ENCODE measurements at regions not wholly inside any gene's neighbourhood (a gene's known extent, or its start where the extent isn't known, plus 50 kb on each side); places are given as distances from the start of the nearest gene placed in this dataset.
"Not testable (repeated sequence)": the region's sequence is repeated elsewhere in the genome, so short reads cannot be mapped to it uniquely, and the experiment has no call there.

DNA sequence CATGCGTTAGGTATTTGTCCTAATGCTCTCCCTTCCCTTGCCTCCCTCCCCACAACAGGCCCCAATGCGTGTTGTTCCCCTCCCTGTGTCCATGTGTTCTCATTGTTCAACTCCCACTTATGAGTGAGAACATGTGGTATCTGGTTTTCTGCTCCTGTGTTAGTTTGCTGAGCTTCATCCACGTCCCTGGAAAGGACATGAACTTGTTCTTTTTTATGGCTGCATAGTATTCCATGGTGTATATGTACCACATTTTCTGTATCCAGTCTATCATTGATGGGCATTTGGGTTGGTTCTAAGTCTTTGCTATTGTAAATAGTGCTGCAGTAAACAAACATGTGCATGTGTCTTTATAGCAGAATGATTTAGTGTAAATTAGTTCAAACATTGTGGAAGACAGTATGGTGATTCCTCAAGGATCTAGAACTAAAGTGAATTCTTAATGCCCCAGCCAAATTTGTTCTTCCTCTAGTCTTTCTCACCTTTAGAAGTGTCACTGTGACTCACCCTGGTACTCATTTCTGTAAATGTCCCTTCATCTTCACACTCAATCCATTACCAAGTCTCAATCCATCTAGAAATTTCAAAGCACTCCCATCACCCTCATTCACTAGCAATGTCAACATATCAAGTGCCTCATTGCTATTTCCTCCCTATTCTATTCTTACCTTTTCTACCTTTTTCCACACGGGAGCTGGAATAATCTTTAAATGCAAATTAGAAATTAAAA is 123.9 kb downstream of the MREG start:
- H3K4me3 Mint-ChIP-seq; DNase-seq; H3K36me3 Mint-ChIP-seq; H3K27ac Mint-ChIP-seq; ATAC-seq (ENCODE audit: low read depth in 2 of 2); H3K4me1 Mint-ChIP-seq; H3K9me3 Mint-ChIP-seq: not testable (repeated sequence)
- peaks cover 0 to 33% (median 10%) of the 10 kb centered on the region in 3 donors for H3K27me3 Mint-ChIP-seq

DNA sequence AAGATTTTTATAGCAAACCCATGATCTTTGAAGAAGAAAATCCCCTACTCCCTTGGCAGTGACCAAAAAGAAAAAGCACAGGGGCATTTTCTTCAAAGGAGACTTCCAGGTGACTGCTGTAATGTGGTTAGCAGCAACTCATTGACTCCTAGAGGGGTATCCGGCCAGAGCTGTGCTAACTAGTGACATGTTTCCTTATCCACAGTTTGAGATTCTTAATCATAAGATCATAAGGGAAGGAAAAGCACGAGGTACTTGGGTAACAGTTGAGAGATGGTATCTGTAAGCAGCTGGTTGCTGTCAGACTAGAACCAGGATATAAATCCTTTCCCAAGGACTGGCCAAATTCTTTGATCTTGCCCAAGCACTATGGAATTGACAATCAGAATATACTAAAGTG is 124.7 kb downstream of the MREG start:
- Mint-ChIP-seq H3K36me3 (no peaks in the 10 kb centered on the region), H3K4me1 (no peaks in the 10 kb centered on the region), H3K4me3 (no peak overlapping the region), H3K27me3 (peaks cover 0 to 33% (median 10%) of the 10 kb centered on the region in 3 donors), H3K9me3 (peaks cover 0 to 6% (median 0%) of the 10 kb centered on the region in 7 donors), H3K27ac (no peak overlapping the region)
- ATAC-seq (ENCODE audit: low read depth in 2 of 2) (no peak), DNase-seq (no peak)

GRCh38 chr2:215887303-215887702 is 126.0 kb downstream of the MREG start:
- DNase-seq (no peak), ATAC-seq (ENCODE audit: low read depth in 2 of 2) (no peak)
- Mint-ChIP-seq H3K4me1 (no peaks in the 10 kb centered on the region), H3K27me3 (peaks cover 0 to 32% (median 8%) of the 10 kb centered on the region in 3 donors), H3K36me3 (no peaks in the 10 kb centered on the region), H3K27ac (no peak overlapping the region), H3K9me3 (peaks cover 0 to 6% (median 0%) of the 10 kb centered on the region in 7 donors), H3K4me3 (no peak overlapping the region)

- H3K36me3 Mint-ChIP-seq, result no peaks in the 10 kb centered on the region
- H3K27ac Mint-ChIP-seq, result no peak overlapping the region
- peaks cover 0 to 6% (median 0%) of the 10 kb centered on the region in 7 donors for H3K9me3 Mint-ChIP-seq
Observed at GRCh38 chr2:215886022-215886421, 127.3 kb downstream of the MREG start.

DNA sequence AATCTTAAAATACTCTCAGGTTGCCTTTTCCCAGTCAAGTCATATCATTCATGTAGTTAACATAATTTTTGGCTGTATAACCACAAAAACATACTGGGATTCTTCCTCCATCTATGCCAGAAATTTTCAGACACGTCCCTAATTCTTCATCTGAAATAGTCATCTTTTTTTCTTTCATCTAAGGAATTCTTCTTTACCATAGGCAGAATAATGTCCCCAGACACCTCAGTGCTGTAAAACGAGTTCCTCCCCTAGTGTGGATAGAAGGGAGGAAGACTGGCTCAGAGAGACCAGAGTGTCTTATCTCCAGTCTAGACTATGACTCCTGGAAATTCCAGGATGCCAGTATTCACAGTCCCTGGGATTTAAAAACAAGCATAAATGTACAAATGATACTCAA is 127.8 kb downstream of the MREG start:
- no peak overlapping the region for H3K27ac Mint-ChIP-seq
- no peak overlapping the region for H3K4me3 Mint-ChIP-seq
- ATAC-seq (ENCODE audit: low read depth in 2 of 2) (no peak), DNase-seq (no peak)
- no peaks in the 10 kb centered on the region for H3K4me1 Mint-ChIP-seq
- no peaks in the 10 kb centered on the region for H3K36me3 Mint-ChIP-seq
- H3K9me3 Mint-ChIP-seq, result peaks cover 0 to 6% (median 0%) of the 10 kb centered on the region in 7 donors
- H3K27me3 Mint-ChIP-seq, result peaks cover 0 to 36% (median 2%) of the 10 kb centered on the region in 3 donors

More at GRCh38 chr2:215886022-215886421, 127.3 kb downstream of the MREG start:
- peaks cover 0 to 31% (median 3%) of the 10 kb centered on the region in 3 donors for H3K27me3 Mint-ChIP-seq
- ATAC-seq (ENCODE audit: low read depth in 2 of 2) (no peak), DNase-seq (no peak)
- no peaks in the 10 kb centered on the region for H3K4me1 Mint-ChIP-seq
- H3K4me3 Mint-ChIP-seq, result no peak overlapping the region

GRCh38 chr2:215884451-215885087 is 128.8 kb downstream of the MREG start:
- no peak overlapping the region for H3K4me3 Mint-ChIP-seq
- peaks cover 0 to 37% (median 0%) of the 10 kb centered on the region in 3 donors for H3K27me3 Mint-ChIP-seq
- no peak overlapping the region for H3K27ac Mint-ChIP-seq
- ATAC-seq (ENCODE audit: low read depth in 2 of 2) (no peak), DNase-seq (no peak)
- H3K4me1 Mint-ChIP-seq, result no peaks in the 10 kb centered on the region
- no peaks in the 10 kb centered on the region for H3K36me3 Mint-ChIP-seq
- H3K9me3 Mint-ChIP-seq, result peaks cover 0 to 2% (median 0%) of the 10 kb centered on the region in 7 donors

- Mint-ChIP-seq H3K27me3 (peaks cover 0 to 33% (median 0%) of the 10 kb centered on the region in 3 donors), H3K4me3 (no peak overlapping the region), H3K9me3 (no peaks in the 10 kb centered on the region), H3K4me1 (no peaks in the 10 kb centered on the region), H3K36me3 (no peaks in the 10 kb centered on the region), H3K27ac (no peak overlapping the region)
- ATAC-seq (ENCODE audit: low read depth in 2 of 2) (no peak), DNase-seq (no peak)
Observed at GRCh38 chr2:215883799-215884198, 129.6 kb downstream of the MREG start.

DNA sequence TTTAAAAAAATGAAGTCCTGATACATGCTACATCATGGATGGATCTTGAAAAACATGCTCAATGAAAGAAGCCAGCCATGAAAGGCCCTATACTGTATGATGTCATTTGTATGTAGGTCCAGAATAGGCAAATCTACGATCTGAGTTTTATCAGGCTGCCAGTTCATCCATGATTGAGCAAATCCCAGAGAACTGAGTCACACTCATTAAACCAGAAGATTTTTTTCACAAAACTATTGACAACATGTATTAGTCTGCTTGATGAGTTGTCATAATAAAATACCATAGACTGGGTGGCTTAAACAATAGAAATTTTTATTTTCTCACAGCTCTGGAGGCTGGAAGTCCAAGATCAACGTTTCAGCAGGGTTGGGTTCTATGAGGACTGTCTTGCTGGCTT is 130.7 kb downstream of the MREG start:
- no peak for ATAC-seq (ENCODE audit: low read depth in 2 of 2)
- Mint-ChIP-seq H3K36me3 (no peaks in the 10 kb centered on the region), H3K4me3 (no peak overlapping the region), H3K27ac (no peak overlapping the region), H3K27me3 (peaks cover 0 to 33% (median 0%) of the 10 kb centered on the region in 3 donors), H3K9me3 (peaks cover 0 to 2% (median 0%) of the 10 kb centered on the region in 7 donors), H3K4me1 (no peaks in the 10 kb centered on the region)
- DNase-seq, result no peak

GRCh38 chr2:215881582-215881981 is 131.8 kb downstream of the MREG start:
- Mint-ChIP-seq H3K4me1 (no peaks in the 10 kb centered on the region), H3K27ac (no peak overlapping the region), H3K9me3 (peaks cover 0 to 13% (median 0%) of the 10 kb centered on the region in 7 donors), H3K36me3 (no peaks in the 10 kb centered on the region), H3K4me3 (no peak overlapping the region), H3K27me3 (peaks cover 0 to 24% (median 2%) of the 10 kb centered on the region in 3 donors)
- ATAC-seq (ENCODE audit: low read depth in 2 of 2) (no peak), DNase-seq (no peak)

DNA sequence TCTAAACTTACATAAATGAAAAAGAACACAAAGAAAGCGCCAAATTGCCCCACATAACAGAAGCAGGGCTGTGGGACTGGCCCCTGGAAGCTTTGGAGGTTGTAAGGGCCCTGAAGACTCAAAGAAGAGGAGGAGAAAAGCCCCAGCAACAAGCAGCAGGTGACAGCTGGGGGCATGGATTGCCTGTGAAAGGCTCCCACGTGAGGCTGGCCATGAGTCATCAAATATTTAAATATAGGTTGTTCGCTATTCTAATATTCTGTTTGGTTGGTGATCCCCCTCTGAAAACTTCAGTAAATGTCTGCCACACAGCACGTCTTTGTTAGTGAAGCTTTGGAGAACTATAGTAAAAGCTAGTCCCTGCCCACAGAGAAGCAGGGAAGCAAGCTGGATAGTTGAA is 132.4 kb downstream of the MREG start:
- DNase-seq (no peak), ATAC-seq (ENCODE audit: low read depth in 2 of 2) (no peak)
- Mint-ChIP-seq H3K27ac (peak overlapping the region in 1 of 6 donors; percentile 64), H3K36me3 (no peaks in the 10 kb centered on the region), H3K4me1 (no peaks in the 10 kb centered on the region), H3K4me3 (no peak overlapping the region), H3K27me3 (peaks cover under 1 to 24% (median 5%) of the 10 kb centered on the region in 3 donors), H3K9me3 (peaks cover 0 to 15% (median 0%) of the 10 kb centered on the region in 7 donors)

DNA sequence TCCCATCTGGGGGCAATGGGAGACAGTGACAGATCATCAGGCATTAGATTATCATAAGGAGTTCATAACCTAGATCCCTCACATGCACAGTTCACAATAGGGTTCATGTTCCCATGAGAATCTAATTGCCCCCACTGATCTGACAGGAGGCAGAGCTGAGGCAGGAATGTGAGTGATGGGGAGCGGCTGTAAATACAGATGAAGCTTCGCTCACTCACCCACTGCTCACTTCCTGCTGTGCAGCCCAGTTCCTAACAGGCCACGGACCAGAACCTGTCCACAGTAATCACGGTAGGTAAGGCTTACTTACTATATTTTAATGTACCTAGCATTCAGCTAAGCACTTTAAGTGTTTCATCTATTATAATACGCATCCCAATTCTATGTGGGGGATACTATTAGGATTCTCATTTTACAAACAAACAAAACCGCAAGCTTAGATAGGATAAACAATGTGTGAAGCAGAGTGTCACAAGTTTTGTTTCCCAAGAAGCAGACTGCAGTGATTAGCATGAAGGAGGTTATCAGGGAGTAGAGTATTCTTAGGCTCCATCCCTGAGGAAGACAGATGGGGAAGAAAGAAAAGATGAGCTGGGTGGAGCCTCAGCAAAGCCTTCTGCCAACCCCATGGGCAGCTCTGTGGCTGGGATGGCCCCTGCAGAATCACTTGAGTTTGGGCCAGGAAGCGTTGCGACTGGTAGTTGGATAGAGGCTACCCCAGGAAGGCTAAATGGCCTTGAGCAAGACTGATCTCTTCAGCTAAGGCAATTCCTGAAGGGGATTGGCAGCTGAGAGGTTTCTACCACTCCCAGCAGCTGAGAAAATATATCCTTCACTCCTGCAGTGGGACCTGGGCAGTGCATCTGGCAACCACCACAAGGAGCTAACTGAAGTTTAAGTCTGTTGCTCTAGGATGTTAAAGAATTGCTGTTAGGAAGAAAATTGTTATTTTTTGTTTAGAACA is 133.1 kb downstream of the MREG start:
- Mint-ChIP-seq H3K27ac (peak overlapping the region in 1 of 6 donors; percentile 64), H3K36me3 (no peaks in the 10 kb centered on the region), H3K27me3 (peaks cover 7 to 31% (median 8%) of the 10 kb centered on the region in 3 donors), H3K9me3 (peaks cover 0 to 15% (median 0%) of the 10 kb centered on the region in 7 donors), H3K4me3 (no peak overlapping the region), H3K4me1 (no peaks in the 10 kb centered on the region)
- ATAC-seq (ENCODE audit: low read depth in 2 of 2), result no peak
- DNase-seq, result no peak

GRCh38 chr2:215879331-215879730 is 134.0 kb downstream of the MREG start:
- no peak for ATAC-seq (ENCODE audit: low read depth in 2 of 2)
- peaks cover 0 to 15% (median 0%) of the 10 kb centered on the region in 7 donors for H3K9me3 Mint-ChIP-seq

GRCh38 chr2:215878476-215879063 is 134.8 kb downstream of the MREG start:
- DNase-seq, result no peak
- Mint-ChIP-seq H3K4me3 (no peak overlapping the region), H3K36me3 (no peaks in the 10 kb centered on the region), H3K27ac (no peak overlapping the region), H3K27me3 (peaks cover 8 to 31% (median 13%) of the 10 kb centered on the region in 3 donors), H3K9me3 (peaks cover 0 to 15% (median 0%) of the 10 kb centered on the region in 7 donors), H3K4me1 (no peaks in the 10 kb centered on the region)
- no peak for ATAC-seq (ENCODE audit: low read depth in 2 of 2)

More at GRCh38 chr2:215879331-215879730, 134.0 kb downstream of the MREG start:
- Mint-ChIP-seq H3K27ac (no peak overlapping the region), H3K27me3 (peaks cover 8 to 32% (median 13%) of the 10 kb centered on the region in 3 donors), H3K4me3 (no peak overlapping the region), H3K4me1 (no peaks in the 10 kb centered on the region), H3K36me3 (no peaks in the 10 kb centered on the region)
- DNase-seq, result no peak
